Lower lobe of right lung (tissue), 2 donors: ENCODE measurements at regions not wholly inside any gene's neighbourhood (a gene's known extent, or its start where the extent isn't known, plus 50 kb on each side); places are given as distances from the start of the nearest gene placed in this dataset.

Experiments used
- ATAC-seq, 2 donors: fragments of 200-7000 bp; cut with Tn5 transposase; one replicate each; pipeline ENCODE4 v1.9.1; 2020 to 2022; ENCODE audit warnings: mild to moderate bottlenecking in 2 of 2, moderate library complexity in 2 of 2
- DNase-seq: peaks from one replicate; pipeline ENCODE4 v3.0.0-alpha.2; 2020
- H3K27ac ChIP-seq: fragments of 200-600 bp; one replicate; pipeline ENCODE4 v1.8.0; 2022
- H3K27me3 ChIP-seq: fragments of 200-600 bp; one replicate; pipeline ENCODE4 v1.8.0; 2022; ENCODE audit warnings: low read depth
- H3K36me3 ChIP-seq: fragments of 200-600 bp; one replicate; pipeline ENCODE4 v1.8.0; 2022; ENCODE audit warnings: mild to moderate bottlenecking
- H3K4me1 ChIP-seq: fragments of 200-600 bp; one replicate; pipeline ENCODE4 v1.8.0; 2022
- H3K4me3 ChIP-seq: fragments of 200-600 bp; one replicate; pipeline ENCODE4 v1.8.0; 2022; ENCODE audit warnings: mild to moderate bottlenecking
- H3K9me3 ChIP-seq: fragments of 200-600 bp; one replicate; pipeline ENCODE4 v1.8.0; 2022
- CTCF ChIP-seq: fragments of 200-600 bp; IDR thresholded peaks from one replicate; pipeline ENCODE4 v1.8.0; 2022; ENCODE audit warnings: antibody characterized with exemption, mild to moderate bottlenecking
- intact Hi-C: fragments of 100-400 bp; cut with DNase I; formaldehyde crosslinking; loops from one replicate; pipeline ENCODE4 v1.11.0; 2022
- donor health status: DM: no; HTN: yes; CAD: no; lungs with severe emphysema.

DNA sequence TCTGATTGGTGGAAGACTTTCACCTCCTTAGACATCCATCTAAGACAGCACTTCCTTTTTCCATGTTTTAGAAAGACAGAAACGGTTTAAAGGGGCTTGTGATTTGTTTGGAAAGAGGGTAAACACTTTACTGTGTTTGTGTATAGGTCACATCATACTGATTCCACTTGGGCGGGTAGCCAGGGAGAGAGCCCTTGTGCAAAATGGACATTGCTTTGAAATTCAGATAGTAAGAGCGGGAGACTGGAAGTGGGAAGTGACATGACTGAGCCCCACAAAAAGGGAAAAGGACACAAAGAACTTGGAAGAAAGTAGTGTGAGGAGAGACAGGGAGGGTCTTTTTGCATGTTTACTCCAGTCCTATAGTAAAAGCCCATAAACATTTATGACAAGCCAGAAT, 195.6 kb upstream of the CNTN4 start:
- no peak overlapping the region for H3K27ac ChIP-seq
- H3K27me3 ChIP-seq: no peaks in the 10 kb centered on the region
- no peak overlapping the region for H3K4me3 ChIP-seq
- no peaks in the 10 kb centered on the region for H3K9me3 ChIP-seq
- no peaks in the 10 kb centered on the region for H3K4me1 ChIP-seq
- H3K36me3 ChIP-seq: no peaks in the 10 kb centered on the region
- intact Hi-C loops: no loop called here
- ATAC-seq (no peak), DNase-seq (no peak)
- no peak for TF ChIP-seq CTCF

GRCh38 chr3:1907911-1908310, 190.8 kb upstream of the CNTN4 start:
- intact Hi-C loops: no loop called here
- Histone ChIP-seq H3K27me3 (no peaks in the 10 kb centered on the region), H3K36me3 (no peaks in the 10 kb centered on the region), H3K4me3 (no peak overlapping the region), H3K9me3 (no peaks in the 10 kb centered on the region), H3K27ac (no peak overlapping the region), H3K4me1 (no peaks in the 10 kb centered on the region)
- no peak for ATAC-seq
- TF ChIP-seq CTCF: no peak
- no peak for DNase-seq

- DNase-seq (no peak), ATAC-seq (no peak)
- Histone ChIP-seq H3K4me1 (no peaks in the 10 kb centered on the region), H3K27ac (no peak overlapping the region), H3K27me3 (no peaks in the 10 kb centered on the region), H3K9me3 (no peaks in the 10 kb centered on the region), H3K36me3 (no peaks in the 10 kb centered on the region), H3K4me3 (no peak overlapping the region)
- TF ChIP-seq CTCF: no peak
- intact Hi-C loops: no loop called here
These were observed 189.8 kb upstream of the CNTN4 start for GRCh38 chr3:1908651-1909445.

GRCh38 chr3:1910322-1910721, 188.3 kb upstream of the CNTN4 start:
- H3K4me1 ChIP-seq: no peaks in the 10 kb centered on the region
- DNase-seq: no peak
- H3K27me3 ChIP-seq: no peaks in the 10 kb centered on the region
- no peak overlapping the region for H3K4me3 ChIP-seq
- no peak for ATAC-seq
- H3K36me3 ChIP-seq: no peaks in the 10 kb centered on the region
- no peaks in the 10 kb centered on the region for H3K9me3 ChIP-seq
- intact Hi-C loops: no loop called here
- no peak for TF ChIP-seq CTCF
- no peak overlapping the region for H3K27ac ChIP-seq

- no peak for ATAC-seq
- Histone ChIP-seq H3K9me3 (peaks cover 6% of the 10 kb centered on the region), H3K27ac (no peak overlapping the region), H3K36me3 (no peaks in the 10 kb centered on the region), H3K27me3 (no peaks in the 10 kb centered on the region), H3K4me3 (no peak overlapping the region), H3K4me1 (no peaks in the 10 kb centered on the region)
- no peak for DNase-seq
- intact Hi-C loops: no loop called here
- TF ChIP-seq CTCF: no peak
These were observed 168.8 kb upstream of the CNTN4 start for GRCh38 chr3:1929788-1930414.
